HG03064 (cell line): ENCODE measurements at regions not wholly inside any gene's neighbourhood (a gene's known extent, or its start where the extent isn't known, plus 50 kb on each side); places are given as distances from the start of the nearest gene placed in this dataset.
"Not testable (repeated sequence)": the region's sequence is repeated elsewhere in the genome, so short reads cannot be mapped to it uniquely, and the experiment has no call there.

Experiments
- ATAC-seq: cut with Tn5 transposase; IDR thresholded peaks from one replicate; pipeline ENCODE4 v1.9.1; 2021; ENCODE audit warnings: low read depth; ENCODE audit not compliant: unreplicated experiment

DNA sequence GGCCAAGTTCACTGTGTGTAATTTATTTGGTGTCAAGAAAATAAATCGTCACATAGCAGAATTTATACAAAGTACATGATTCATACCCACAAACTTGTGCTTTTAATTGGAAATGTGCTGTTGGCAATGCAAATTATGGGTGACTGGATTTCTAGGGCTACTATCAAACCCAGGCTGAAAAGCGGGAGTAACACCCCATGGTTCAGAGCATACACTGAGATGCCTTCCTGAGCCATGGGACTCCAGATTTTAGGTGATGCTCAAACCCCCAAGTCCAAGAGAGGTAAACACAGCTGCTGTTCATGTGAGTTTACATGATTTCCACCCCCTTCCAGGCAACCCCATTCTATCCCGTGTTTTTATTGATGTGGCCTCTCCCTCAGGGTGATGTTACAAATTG, 565.9 kb upstream of the ID2 start:
- no peak for ATAC-seq

DNA sequence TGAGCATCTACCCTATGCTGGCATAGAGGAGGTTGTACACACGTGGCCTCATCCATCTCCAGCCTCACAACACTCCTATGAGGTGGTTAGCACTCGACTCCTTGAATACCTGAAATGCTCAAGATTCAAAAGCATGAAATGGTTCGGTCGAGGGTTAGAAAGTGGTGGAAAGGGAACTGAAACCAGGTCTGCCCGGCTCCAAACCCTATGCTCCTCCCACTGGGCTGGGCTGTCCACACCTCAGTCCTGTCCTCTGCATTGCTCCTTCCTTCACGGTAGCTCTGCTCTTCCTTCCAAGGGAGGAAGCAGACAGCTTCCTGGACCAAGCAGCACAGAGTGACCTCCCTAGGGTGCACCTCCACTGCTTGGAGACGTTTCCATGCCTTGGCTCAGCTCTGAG, 565.2 kb upstream of the ID2 start:
- peak; percentile 97 for ATAC-seq

DNA sequence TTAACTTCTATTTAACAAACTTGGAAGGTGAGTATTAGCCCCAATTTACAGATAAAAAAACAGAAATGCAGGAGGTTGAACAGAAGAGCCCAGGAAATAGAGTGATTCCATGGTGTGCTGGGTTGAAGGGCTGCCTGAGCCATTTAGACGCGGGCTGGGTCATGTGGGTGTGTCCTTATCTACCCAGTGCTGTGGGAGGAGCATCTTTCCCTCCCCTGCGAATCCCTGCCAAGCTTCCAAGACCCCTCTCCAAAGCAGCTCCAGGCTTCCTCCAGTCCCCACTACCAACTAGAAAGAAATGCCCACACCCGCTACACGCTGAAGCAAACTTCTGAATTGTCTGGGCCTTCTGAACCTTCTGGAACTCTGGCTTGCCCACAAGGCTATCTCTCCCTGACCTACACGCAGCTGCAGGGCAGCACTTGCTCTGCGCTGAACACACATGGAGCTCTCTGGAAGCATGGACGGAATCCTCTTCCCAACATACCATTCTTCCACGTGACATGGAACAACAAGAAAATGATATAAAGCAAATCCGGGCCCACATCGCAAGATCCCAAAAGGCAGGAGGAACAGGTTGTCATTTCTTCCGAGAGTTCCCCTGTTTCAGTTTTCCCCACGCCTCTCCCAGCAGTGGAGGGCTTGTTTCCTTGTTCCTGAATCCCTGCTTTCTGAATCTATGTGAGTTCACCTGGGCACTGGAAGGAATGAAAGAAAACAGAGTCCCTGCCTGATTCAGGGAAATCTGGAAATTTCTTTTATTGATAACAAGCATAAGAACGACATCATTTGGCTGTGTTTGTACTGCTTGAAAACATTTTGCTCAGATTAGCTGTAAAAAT, 562.7 kb upstream of the ID2 start:
- ATAC-seq, result no peak

- ATAC-seq, result no peak
These were observed 561.9 kb upstream of the ID2 start for GRCh38 chr2:8119782-8120505.

DNA sequence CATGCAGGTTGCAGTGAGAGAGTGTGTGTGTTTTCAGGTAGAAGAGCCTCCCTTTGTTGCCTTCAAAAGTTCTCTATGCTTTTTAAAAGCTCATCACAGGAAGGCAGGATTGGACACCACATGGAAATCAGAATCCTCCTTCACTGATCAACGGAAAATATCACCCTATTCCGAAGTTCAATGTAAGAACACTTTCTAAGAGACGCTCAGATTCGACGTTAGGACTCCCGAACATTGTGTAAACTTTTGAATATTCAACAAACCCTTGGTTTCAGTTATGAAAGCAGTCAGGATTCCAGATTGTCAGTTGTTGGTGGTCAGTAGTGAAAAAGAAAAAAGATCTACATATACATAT, 561.4 kb upstream of the ID2 start:
- no peak for ATAC-seq

GRCh38 chr2:8121022-8121825, 560.6 kb upstream of the ID2 start:
- no peak for ATAC-seq

DNA sequence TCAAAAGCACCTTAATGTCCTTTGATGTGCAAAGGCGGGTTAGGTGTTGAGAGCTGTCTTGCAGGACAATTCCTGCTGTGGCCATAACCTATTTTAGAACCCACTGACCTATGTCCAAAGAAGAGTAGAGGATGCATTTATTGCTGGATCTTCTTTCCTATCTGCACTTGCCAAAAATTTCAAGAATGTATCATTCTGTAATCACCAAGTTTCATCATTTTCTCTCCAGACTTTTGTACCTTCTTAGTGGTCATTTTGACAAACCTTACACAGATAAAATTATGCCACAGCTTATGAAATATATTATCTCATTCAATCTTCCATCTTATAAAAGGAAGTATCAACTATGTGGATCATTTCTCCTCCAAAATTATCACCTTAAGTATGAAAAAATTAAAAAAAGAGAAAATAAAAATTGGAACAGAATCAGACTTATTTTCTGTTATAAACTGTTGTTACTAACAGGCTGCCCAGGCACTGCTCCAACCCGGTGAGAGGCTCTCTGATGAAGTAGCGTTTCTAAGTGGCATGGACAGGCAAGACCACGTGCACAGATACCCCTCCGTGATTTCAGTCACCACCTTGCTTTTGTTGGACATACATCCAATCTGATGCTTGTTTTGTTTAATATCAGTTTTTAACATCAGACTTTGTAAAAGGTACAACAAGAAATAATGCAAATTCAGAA, 559.9 kb upstream of the ID2 start:
- ATAC-seq, result no peak

DNA sequence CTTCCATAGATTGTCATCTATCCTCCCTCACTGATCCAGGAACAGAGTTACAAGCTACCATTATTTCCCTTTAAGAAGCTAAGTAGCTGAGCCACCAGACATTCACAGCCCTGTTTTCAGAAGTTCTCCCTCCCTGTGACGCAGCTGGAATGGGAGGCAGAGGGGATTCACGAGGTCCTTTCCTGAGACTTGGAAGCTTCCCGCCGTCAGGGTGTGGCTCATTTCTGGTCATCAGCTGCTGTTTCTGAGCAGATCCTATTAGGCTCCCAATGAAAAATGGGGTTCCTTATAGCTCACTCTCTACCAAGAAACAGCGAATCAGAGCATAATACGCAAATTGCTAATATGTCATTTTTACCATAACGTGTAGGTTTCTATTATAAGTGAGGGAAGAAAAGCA, 559.3 kb upstream of the ID2 start:
- no peak for ATAC-seq

GRCh38 chr2:8123464-8123863, 558.4 kb upstream of the ID2 start:
- no peak for ATAC-seq

DNA sequence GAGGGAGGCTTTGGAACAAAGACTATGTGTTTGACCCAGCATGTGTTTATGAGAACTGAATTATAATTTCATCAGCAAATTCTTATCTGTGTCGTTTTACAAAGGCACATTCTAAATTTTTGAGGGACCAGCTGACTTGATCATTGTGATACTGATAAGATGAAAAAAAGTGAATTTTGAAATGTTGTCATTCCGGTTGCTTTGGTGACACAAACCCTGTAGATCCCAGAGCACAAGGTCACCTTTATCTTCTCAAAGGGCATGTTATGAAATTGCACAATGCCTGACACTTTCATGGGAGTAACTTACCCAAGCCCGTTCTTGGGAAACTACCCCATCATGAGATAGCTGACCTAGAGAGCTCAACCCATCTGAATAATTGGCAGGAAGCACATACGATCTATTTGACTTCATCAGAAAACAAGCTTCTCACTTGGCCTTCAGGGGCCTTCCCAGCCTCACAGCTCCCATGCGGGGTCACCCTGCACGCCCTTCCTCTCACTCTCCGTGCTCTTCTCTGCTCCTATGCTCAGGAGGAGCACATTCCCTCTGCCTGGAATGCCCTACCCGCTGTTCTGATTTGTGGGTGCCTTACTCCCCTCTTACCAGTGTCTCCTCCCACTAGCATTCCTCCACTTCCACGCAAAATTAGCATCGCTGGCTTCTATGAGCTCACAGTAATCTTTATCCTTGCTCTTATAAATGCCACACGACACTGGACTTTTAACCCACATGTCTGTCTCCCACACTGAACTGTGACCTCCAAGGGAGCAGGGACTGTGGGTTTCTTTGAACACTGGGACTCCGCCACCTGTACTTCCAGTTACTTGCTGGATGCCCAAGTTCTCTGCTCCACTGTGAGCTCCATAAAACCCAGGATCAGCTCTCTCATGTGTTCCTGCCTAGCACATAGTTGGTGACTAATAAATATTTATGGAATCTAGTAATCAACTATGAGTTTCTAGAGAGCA, 555.8 kb upstream of the ID2 start:
- ATAC-seq, result no peak

- no peak for ATAC-seq
These were observed 555.1 kb upstream of the ID2 start for GRCh38 chr2:8126783-8127182.

DNA sequence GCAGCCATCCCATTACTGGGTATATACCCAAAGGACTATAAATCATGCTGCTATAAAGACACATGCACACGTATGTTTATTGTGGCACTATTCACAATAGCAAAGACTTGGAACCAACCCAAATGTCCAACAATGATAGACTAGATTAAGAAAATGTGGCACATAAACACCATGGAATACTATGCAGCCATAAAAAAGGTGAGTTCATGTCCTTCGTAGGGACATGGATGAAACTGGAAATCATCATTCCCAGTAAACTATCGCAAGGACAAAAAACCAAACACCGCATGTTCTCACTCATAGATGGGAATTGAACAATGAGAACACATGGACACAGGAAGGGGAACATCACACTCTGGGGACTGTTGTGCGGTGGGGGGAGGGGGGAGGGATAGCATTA, 550.4 kb upstream of the ID2 start:
- ATAC-seq, result not testable (repeated sequence)

GRCh38 chr2:8132351-8132831, 549.5 kb upstream of the ID2 start:
- no peak for ATAC-seq

- ATAC-seq, result no peak
These were observed 549.0 kb upstream of the ID2 start for GRCh38 chr2:8132879-8133278.

- ATAC-seq, result no peak
These were observed 548.5 kb upstream of the ID2 start for GRCh38 chr2:8133363-8133762.

- no peak for ATAC-seq
These were observed 547.9 kb upstream of the ID2 start for GRCh38 chr2:8133913-8134472.

DNA sequence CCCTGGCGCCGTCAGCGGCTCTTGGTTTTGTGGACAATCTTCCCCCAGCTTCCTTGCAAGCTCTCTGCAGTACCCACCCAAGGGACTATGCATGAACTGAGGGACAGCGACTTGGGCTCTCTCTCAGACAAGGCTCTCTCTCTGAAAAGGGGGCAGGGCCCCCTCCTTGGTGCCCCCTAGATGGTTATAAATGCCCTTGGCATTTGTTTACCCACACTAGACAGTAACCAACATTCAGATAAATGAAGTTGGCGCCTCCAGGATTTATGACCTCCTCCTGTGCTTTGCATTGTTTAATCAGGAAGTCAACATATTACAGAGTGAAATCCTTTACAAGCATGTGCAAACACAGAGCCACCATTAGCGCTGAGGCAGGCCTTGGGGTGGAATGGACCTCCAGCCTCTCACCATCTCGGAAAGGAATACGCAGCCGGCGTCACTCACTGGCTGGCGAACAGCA, 547.4 kb upstream of the ID2 start:
- no peak for ATAC-seq

DNA sequence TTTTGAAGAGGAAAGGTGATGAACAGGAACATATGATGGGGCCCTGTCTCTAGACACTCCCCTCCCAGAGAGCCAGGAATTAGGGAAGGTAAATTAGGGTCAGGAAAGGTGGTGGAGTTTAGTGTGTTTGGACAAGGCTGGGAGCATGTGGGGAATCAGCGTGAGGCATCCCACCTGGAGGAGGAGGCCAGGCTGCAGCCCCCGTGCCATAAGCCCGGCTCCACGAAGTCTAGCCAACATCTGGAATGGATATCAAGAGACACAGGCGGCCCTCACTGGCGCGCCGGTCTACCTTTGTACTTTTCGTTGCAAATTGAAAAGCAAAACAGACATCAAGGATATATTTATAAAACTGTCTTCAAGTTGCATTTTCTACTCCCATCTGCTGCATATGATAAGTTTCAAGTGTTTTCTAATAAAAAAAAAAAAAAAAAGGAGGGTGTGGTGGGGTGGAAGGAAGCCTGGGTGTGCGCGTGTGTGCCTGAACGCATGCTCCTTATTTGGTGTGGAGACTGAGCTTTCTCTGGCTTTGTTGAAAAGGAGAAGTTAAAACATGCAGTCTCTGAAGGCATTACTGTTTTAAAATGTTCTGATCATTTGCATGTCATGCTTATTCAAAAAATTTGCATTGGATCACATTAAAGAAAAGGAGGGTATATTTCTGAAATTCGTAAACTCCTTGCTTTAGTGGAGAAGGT, 546.7 kb upstream of the ID2 start:
- ATAC-seq, result no peak
